LHCN-M2 (cell line): ENCODE measurements at regions not wholly inside any gene's neighbourhood (a gene's known extent, or its start where the extent isn't known, plus 50 kb on each side); places are given as distances from the start of the nearest gene placed in this dataset.
"Not testable (repeated sequence)": the region's sequence is repeated elsewhere in the genome, so short reads cannot be mapped to it uniquely, and the experiment has no call there.

Experiments
- DNase-seq: peaks from one replicate; pipeline ENCODE4 v3.0.0-alpha.2; 2012; ENCODE audit warnings: low read depth

DNA sequence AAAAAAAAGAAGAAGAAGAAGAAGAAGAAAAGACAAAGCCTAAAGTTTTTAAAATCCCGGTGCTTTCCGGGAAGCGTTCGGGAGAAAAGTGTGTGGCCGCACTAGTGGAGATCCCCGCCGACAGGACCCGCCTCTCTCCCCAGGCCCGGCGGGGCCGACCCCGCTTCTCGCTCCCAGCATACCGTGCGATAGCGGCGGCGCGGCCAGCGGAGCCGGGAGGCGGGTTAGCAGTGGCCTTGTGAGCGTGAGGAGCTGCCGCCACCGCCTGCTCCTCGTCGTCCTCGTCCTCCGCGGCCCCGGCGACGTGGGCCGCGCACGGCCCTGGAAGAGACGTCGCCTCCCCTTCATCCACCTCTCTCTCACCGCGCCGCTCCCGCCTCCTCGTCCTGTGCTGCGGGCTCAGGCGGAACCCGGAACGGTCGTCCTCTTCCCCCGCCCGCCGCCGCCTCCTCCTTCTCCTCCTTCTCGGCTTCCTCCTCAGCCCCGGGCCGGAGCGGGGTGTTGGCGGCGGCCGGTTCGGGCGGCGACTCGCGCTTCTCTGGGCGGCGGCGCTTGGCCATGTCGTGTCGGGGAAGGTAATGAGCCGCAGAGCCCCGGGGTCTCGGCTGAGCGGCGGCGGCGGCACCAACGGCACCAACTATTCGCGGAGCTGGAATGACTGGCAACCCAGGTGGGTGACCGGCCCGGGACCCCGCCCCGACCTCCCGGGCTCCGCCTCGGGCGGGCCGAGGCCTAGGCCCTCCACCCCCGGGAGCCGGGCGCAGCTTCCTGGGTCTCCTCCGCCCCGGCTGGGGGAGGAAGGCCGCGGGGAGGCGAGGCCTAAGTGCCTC is 62.6 kb upstream of the CDR2 start:
- DNase-seq: peak; percentile 59

DNA sequence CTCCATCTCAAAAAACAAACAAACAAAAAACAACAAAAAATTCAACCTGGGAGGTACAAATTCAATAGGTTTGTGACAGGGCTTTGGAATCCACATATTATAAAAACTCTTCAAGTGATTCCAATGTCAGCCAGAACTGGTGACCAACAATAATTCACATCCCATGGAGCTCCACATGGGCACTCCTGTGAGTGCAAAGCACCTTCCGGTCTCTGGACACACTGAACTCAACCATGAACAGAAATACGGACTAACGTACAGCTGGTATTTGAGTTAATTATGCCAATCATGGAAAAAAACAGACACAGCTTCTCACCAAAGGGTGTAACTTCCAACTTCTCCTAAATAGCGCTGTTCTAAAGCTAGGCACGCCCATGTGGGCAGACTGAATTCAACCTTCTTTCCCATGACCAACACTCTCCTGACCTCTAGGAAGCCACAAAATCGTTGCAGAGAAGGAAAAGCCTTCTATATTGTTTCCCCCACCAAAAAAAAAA is 62.0 kb upstream of the CDR2 start:
- not testable (repeated sequence) for DNase-seq

DNA sequence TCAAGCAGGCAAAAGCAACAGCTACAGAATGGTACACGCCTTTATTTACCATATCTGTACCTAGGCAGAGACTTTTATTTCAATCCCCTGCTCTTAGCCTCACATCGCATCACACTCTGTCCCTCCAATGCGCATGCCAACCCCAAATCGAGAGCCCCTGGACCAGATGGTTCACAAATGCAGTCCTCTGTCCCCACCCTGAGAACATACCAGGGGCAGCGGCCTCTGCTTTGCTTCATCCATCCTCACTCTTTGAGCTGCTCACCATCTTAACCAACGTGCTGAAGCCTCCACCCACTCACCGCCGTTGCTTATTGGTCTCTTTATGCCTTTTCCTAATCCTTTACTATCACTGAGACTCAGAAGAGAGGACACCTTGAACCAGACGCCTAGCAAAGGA is 56.9 kb upstream of the CDR2 start:
- not testable (repeated sequence) for DNase-seq

DNA sequence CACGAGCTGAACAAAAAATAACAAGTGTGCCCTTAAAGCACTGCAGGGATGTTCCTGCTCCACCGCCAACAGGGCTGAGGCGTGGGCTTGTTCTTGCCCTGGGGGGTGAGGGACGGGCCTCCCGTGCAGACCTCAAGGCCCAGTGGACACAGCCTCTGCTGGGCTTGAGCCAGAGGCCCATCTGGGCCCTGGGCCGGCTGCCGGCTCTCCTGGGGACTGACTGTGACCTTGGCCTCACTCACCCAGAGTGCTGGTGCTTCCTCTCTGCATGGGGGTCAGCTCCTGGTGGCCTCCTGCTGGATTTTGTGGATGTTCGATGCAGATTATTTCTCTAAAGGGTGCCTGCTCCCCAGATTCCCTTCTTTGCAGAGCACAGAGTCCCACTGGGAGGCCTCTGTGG is 54.2 kb upstream of the CDR2 start:
- no peak for DNase-seq

DNA sequence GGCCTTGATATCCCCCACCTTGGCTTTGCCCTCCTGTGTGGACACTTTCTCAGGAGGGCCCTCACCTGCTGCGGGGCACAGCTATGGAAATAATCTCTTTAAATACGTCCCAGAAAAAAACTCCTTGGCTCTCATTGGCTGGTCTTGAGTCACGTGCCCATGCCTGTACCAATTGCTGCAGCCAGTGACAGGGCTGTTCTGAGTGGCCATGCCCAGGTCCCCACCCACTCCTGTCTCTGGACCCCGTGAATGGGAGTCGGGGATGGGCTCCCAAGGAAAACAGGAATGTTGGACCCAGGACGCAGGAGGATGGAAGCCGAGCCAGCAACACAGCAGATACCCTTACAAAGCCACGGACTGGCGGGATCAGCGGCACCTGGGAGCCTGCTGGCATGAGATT is 53.1 kb upstream of the CDR2 start:
- no peak for DNase-seq

DNA sequence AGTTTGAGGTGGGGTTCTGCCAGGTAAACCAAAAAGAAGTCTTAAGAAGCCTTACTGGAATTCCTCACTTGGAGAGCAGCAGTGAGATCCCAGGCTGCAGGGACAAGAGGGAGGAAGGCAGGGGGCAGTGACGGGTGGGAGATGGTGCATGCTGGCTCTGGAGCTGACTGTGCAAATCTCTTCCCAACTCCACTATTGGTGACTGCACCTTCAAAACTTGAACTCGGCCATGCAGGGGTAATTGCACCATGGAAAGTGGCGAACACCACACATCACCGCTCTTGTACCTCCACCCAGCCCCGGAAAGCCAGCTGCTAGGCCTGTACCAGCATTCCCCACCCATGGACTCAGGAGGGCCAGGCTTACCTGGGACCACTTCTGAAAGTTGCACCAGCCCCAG is 51.4 kb upstream of the CDR2 start:
- DNase-seq: no peak

DNA sequence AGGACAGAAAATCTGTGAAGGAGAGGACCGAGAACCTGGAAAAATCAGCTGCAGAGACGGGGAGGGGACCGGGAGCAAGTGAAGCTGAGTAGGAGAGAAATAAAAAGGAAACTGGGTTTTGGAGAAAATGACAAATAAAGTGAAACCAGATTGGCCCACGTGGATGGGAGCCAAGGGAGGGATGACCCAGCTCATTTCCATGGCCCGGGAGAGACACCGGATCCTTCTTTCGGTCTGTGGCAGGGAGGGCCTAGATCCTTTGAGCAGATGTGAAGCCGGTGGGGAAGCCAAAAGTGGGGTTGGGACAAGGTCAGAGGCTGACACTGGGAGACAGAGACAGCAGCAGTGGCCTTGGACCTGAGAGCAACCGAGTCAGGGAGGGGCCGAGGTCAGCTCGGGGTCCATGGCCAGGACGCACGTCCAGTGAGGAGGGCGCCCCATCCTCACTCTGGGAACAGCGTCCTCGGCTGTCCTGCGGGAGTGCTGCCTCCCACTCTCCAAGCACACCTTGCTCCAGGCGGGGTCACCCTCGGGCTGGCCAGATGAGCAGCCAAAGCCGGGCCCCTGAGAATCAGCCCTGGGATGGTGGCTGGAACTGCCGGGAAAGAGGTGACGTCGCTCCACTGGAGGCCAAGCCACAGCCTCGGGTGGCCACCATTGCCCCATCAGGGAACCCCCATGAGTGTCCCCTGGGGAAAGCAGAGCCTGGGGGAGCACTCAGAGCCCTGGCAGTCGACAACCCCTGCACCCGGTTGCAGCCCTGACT is 50.8 kb upstream of the CDR2 start:
- peak; percentile 4 for DNase-seq

DNA sequence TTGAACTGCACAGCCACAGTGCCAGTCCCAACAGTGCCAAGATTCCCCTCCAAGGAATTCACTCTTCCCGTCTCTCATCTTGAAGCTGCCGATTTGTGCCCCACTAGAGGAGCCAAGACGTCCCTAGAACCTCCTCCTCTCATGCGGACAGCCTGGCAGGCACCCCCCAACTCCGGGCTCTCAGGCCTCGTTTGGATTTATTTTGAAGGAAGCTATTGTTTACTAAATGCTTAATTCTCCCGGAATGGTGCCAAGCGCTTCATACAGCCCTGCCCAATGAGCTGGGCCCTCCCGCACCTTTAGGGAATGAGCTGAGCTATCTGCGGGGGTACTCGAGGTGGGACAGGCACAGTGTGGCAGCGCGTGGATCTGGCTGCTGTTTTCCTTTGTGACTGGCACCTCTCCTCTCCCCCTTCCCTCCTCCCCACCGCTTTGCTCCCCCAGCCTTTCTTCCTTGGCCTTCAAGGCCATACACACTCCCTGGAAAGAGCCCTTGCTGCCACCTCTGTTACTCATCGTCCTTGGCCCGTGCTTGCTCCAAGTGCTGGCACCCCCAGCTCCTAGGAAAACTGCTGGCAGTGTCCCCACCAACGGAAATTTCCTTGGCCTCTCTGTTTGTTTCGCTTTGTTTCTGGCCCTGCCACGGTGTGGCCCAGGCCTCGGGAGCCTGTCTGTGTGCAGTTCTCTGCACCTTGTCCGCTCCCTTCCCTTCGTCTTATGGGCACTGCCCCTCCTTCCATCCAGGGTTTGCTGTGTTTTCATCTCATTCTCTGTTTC is 49.9 kb upstream of the CDR2 start:
- DNase-seq: no peak
